Head of caudate nucleus (tissue), 42 donors: ENCODE measurements at regions not wholly inside any gene's neighbourhood (a gene's known extent, or its start where the extent isn't known, plus 50 kb on each side); places are given as distances from the start of the nearest gene placed in this dataset.

Experiments
- DNase-seq, 42 donors: peaks; one replicate each; pipeline versions ENCODE4 v3.0.0 to v3.0.0-alpha.2; 2020 to 2021; ENCODE audit warnings: mixed read lengths in 7 of 42
- intact Hi-C: fragments of 100-400 bp; cut with DNase I; formaldehyde crosslinking; loops from one replicate; pipeline ENCODE4 v1.15.0; 2022

DNA sequence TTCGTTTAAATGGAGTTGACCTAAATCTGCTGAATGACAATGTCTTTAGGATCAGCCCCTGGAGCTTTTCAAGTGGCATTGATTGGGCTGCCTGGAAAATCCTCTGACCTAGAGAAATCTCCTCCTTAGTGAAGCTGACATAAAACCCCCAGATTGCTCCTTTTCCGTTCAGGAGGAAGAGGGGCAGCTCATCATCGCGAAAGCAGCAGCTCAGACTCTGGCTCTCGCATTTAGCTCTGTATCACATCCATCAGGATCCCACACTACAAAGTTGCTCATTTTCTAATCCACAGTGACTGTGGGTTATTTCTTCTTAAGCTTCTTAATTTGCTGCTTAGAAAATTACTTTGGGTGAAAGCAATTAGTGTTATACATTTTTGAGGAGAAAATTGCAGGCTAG is 373.7 kb downstream of the ENC1 start:
- DNase-seq, result no peak
- intact Hi-C loops, result no loop called here

DNA sequence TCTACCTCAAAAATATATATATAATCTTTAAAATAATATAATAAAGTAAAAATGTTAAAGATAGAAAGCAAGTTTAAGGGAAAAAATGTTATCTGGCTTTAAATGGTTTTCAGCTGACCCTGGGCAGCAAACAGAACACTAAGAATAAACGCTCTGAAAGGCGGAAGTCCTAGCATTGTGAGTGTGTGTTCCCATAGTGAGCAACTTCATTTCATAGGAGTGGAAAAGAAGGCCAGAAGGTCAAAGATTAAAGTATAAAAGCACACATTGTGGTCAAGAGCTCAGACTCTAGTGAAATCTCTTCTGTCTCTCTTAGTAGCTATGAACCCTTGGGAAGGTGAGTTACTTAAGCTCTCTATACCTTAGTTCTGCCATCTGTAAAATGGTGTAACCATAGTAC is 374.4 kb downstream of the ENC1 start:
- no peak for DNase-seq
- intact Hi-C loops, result no loop called here

DNA sequence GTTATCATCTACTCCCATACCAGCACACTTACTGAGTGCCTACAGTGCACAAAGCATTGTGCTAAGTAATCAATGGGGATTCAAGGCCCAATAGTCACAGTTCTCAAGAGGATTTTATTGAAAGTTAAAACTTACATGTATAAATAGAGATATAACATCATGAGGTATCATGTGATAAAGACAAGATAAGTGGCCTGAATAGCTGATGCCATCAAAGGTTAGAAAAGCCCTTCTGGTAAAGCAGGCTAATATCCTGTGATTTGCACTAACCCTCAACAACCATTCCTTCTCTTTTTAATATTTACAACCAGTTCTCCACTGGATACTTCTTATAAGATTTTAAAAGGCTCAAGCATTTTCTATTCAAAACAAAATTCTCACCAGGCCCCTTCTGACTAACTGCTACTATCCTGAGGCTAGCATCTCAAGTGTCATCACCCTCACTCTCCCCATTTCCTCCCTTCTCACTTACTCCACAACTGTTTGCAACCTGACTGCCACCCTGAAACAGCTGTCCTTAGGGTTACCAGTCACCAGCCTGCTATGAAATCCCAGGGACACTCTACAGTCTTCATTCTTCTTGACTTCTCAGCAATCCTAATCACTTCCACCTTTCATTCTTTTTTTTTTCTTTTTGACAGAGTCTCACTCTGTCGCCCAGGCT is 377.9 kb downstream of the ENC1 start:
- intact Hi-C loops, result no loop called here
- no peak for DNase-seq

DNA sequence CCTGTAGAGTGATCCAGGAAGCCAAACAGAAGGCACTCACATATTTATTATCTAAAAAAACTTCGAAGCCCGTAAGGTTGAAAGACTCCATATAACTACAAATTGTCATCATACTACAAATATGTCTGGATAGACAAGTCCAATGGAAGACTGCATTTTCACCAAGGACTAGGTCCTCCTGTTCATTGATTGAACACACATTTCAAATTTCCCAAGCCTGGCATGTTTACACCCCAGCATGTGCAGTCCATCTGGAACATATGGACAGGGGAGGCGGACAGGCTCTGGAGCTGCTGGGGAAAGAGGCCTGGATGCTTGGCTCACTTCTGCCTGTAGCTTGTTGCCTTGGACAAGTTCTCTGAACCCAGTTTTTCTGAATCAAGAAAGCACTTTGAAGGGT is 378.7 kb downstream of the ENC1 start:
- intact Hi-C loops, result no loop called here
- DNase-seq, result no peak

DNA sequence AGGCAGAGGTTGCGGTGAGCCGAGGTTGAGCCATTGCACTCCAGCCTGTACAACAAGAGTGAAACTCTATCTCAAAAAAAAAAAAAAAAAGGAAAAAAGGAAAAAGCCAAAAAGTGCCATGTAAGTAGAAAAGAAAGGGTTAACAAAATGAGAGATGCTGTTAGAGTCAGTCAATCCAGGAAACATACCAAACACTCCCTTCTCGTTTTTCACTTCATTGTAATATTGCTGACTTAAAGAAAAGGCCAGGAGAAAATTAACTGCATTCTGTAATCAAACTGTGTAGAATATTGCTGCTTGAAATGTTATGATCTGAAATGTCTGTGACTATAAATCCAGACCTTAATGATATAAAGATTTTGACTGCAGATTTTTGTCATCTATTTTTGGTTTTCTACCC is 379.1 kb downstream of the ENC1 start:
- DNase-seq, result no peak
- intact Hi-C loops, result no loop called here

DNA sequence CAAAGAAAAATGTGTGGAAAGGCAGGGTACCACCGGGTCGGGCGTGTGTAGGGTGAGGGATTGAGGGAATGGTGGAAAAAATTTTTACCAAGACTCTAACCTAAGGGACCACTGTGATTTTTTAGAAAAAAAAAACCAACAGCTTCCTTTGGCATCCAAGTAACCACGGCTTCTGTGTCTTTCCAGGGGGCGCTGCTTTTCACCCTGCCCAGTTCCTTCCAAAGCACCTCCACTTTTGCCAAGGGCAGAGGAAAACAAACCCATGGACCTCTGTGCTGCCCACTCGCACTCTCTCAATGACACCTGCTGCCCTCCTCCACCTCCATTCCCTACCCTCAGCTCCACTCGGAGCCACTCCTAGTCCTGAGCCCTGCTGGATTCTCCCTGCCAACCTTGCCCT is 381.0 kb downstream of the ENC1 start:
- intact Hi-C loops, result no loop called here

DNA sequence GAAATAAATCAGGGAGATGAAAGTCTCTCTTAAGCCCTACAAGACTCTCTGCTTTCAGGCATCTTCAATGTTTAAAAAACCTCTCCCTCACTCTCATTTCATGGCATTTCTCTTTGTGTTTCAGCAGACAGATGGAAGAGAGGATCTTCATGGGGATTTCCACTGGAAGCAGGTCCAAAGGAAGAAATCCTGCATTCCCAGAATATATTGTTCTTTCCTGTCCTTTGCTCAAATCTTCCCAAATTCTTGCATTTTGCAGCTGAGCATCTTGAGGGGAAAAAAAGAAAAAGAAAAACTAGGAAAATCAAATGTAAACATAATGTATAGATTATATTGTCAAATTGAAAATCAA is 382.2 kb downstream of the ENC1 start:
- intact Hi-C loops, result no loop called here
- DNase-seq, result no peak

More for the DNA sequence above, 381.0 kb downstream of the ENC1 start:
- DNase-seq, result no peak

DNA sequence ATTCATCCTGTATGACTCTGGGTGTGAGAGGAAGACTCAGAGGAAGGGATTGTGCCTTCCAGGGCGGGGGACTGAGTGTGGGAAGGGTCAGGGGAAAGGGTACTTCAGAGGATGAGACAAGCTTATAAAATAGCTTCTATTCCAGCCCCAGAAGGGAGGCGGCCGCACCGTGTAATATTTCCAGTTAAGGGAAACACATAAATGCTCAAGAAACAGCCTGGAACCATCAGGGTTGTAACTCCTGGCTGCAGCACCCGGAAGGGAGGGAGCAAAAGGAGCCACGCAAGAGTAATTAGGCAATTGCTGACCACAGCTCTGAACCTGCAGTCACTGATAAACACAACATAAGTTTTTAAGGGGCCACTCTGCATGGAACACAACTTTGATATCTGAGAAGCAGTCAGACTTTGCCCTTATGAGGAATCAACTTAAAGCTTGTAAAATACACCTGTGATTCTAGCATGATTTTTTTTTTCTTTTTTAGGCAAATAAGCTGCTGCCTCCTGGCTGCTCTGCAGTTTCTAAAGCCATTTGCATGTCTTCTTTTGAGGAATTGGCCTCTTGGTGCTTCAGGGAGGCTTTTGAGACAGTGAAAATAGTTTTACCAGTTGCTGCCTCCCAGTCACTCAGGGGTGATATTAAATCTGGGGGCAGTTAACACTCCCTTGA is 382.7 kb downstream of the ENC1 start:
- DNase-seq, result no peak
- intact Hi-C loops, result no loop called here

DNA sequence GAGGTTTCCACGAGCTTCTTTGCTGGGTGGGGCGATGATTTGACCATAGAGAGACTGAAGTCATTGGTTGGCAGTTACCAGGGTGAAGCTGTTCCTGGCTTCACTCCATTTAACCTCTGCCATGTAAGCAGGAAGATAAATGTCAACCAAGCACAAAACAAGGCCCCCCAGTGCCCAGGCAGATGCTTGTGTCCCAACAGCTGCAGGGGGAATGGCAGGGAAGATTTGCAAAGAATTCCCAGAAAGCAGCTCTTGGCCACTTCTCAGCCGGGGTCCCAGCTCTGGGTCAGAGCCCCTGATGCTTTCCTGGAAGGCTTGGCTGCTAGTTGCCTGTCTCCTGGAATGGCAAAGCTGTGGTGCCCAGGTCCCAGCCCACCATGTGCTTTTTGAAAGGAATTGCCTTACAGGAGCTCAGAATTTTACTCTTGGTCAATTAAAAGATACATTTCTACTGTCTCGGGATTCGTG is 383.4 kb downstream of the ENC1 start:
- no peak for DNase-seq
- intact Hi-C loops, result no loop called here

DNA sequence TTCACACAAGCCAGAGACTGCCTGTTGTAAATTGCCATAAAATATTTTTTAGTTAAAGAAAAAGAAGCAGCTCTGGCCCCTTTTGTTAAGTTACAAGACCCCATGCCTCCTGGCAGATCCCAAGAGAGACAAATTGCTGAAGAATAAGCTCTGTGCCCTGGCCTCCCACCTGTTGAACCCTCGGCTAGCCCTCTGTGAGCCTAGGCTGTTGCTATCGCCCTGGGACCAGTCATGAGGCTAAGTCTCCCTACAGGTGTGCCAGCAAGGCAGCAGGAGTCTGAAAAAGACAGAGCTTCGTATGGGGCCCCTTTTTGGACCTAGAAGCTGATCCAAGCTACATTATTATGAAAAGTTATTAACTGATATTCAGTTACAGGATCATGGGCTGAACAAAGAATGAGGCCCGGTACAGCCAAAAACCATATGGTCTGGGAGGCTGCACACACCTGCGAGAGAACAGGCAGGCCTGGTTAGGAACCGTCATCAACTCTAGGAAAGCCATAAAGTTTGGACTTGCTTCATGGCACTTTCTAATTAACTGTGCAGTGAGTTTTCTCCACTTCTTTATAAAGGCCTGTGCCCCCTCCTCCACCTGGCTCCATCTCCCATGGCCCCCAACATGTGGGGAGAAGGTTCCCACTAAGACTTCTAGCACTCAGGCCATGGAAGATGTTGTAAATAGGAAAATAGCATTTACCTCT is 384.7 kb downstream of the ENC1 start:
- intact Hi-C loops, result no loop called here
- no peak for DNase-seq

DNA sequence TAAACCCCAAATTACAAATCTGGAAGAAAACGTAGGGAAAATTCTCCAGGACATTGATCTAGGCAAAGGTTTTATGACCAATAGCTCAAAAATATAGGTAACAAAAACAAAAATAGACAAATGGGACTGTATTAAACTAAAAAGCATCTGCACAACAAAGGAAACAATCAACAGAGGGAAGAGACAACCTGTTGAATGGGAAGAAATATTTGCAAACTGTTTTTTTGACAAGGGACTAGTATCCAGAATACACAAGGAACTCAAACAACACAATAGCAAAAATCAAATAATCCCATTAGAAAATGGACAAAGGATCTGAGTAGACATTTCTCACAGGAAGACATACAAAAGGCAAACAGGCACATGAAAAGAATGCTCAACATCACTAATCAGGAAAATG is 386.3 kb downstream of the ENC1 start:
- no peak for DNase-seq
- intact Hi-C loops, result no loop called here

DNA sequence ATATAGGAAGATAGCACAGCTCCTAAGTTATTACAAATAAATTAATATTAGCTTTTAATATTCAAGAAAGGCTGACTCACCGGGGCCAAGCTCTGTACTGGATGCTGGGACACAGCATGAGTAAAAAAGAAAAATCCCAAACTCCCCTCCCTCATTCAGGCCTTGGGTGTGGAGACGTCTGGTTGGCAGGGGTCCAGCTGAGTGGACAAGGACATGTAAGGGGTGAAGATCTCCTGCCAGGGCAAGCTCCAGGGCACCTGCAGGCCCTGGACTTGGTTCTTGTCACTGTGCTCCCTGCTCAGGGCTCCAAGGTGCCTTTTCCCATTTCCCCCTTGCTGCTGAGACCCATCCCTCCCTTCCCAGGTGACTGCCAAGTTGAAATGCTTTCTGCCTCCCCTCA is 388.5 kb downstream of the ENC1 start:
- intact Hi-C loops, result no loop called here
- no peak for DNase-seq

DNA sequence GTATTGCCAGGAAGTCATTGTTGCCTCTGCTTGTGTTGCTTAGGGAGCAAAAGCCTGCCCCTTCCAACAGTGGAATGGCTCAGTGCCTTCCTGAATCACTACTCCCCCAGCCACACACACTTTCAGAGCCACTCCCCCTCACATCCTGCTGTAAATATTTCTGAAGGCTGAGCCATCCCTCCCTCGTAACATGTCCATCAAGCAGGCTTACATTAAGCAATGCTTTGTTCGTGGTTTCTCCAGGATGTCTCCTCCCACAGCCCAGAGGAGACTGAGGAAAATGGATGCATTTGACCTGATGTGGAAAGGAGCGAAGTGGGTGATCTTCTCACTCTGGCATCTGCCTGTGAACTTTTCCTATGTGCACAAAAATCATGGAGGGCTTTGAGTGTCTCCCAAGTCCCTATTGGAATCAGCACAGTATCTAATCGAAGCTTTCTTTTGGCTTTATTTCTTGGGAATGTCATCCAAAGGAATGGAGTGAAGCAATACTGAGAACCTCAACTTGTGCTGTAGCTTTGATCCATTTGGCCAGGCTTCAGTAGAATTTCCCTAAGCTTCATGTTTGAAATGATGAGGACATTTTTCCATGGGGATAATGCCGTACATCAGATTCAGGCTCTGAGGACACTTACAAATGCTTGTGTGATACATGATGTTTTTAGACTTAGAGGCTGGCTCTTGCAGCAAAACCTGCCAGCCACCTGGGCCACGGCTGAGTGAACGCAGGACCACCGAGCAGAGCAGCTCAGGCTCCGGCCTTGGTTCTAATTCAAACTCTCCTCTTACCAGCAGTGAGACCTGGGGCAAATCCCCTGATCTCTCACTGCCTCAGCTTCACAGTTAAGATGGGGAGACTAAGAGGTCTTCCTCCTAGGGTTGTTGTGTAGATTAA is 389.1 kb downstream of the ENC1 start:
- peak in 7 of 42 donors; percentile 5 to 52 (median 21) for DNase-seq
- intact Hi-C loops, result no loop called here

DNA sequence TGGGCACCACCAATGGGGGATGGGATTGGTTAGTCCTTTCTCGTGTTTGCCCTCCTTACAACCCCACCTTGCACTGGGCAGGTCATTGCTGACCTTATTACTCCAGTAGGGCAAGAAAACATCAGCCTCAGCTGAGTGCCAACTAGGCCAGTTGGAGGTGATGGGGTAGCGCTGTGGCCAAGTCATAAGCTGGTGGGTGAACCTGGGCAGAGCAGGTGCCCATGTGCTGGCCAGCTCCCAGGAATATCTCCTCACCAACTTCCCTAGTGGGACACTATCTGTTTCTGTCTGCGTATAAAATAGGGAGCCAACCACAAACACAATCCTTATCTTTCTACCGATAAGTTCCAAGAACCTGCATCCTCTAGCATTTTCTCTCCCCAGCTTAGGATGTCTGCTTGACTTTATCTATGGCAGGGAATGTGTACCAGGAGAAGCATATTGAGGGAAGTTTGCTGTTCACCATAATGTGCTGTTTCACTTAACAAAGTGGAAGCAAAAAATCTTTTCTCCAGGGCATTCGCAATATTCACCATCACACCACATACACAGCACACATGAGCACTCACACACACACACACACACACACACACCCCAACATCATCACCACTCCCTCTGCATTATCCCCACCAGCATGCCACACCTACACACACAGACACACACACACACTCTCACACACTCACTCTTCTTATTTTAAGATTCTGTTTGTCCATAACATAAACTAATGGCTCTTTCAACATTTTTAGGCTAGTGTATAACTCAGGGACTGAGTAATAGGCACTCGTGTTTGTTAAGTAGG is 390.0 kb downstream of the ENC1 start:
- intact Hi-C loops, result no loop called here
- no peak for DNase-seq

DNA sequence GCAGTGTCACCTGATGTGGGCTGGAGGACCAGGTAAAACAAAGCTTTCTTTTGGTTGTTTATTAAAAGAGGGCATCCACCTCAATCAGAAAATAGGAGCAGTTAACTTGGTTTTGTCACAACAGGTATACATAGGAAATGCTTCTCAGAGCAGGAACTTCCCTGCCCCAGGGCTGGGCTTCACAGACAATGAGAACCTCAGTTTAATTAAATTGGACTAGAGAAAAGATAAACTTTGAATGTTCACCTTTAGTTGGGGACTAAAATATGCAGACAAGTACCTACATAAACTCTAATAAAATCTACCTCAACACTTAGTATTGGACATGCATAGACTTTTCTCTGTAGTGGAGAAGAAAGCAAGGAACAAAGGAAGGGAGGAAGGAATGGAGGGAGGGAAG is 392.0 kb downstream of the ENC1 start:
- no peak for DNase-seq
- intact Hi-C loops, result no loop called here

DNA sequence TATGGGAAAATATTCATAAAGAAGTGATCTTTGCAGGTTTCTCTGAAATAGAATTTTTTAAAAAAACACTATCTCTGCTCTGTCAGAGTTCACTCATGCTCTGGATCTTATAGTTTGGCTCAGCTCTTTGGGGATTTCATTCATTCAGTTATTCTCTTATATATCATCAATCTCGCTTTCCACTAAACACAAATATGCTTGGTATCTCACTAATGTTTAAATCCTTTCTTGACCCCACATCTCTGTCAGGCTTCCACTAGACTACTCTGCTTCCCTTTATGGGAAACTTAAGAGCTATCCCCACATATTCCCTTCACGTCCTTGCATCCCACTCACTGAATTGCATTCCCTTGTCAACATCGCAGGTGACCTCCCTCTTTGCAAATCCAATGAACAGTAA is 396.1 kb downstream of the ENC1 start:
- intact Hi-C loops, result no loop called here
- DNase-seq, result no peak

DNA sequence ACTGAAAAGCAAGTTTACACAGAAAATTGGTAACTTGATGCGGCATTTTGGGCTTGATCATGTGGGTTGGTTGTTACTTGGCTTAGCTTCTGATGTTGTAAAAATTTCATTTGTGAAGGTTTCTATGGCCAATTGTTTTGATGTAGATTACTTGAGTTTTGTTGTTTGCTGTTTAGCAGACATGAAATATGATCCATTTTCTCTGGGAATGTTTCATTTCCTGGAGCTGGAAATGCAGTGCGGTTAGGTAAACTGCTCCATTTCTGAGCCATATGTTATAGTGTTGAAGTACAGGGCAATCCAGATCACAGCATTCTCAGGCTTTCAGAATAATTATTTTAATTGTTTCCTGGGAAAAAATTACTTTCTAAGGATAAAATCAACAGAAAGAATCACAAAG is 396.9 kb downstream of the ENC1 start:
- intact Hi-C loops, result no loop called here
- DNase-seq, result no peak

DNA sequence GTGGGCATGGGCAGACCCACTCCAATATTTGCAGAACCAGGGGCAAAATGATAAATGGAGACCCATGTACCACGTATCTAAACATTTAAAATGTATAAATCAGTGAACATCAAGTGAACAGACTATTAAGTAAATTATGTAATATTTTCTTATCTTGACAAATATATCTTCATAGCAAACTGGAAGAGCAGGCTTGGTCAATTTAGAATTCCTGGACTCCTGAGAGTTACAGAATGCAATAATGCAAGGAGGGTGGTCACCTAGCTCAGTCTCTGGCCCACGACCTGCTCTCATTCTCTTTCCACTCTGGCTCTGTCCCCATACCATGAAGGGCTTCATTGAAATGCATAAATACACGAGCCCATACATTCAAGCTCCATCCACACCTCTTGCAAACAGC is 398.0 kb downstream of the ENC1 start:
- no peak for DNase-seq
- intact Hi-C loops, result no loop called here

DNA sequence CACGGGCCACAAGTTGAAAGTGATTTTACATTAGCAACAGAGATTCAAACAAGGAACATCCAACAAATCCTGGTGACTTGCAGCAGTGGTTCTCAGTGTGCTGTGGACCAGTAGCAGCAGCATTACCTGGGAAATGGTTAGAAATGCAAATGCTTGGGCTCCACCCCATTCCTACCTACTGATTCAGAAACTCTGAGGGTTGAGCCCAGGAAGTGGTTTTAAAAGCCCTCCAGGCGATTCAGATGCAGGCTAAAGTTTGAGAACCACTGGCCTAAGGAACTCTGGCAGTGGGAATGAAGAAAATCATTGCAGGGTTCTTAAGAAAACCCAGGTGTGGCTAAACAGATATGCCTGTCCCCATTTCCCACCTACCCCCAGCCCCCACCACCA is 398.8 kb downstream of the ENC1 start:
- intact Hi-C loops, result no loop called here

More for the DNA sequence above, 398.8 kb downstream of the ENC1 start:
- no peak for DNase-seq
